CMK (cell line): ENCODE measurements at regions not wholly inside any gene's neighbourhood (a gene's known extent, or its start where the extent isn't known, plus 50 kb on each side); places are given as distances from the start of the nearest gene placed in this dataset.

ENCODE experiments used
- DNase-seq: peaks from one replicate; pipeline ENCODE4 v3.0.0-alpha.2; 2010; ENCODE audit warnings: low read depth

DNA sequence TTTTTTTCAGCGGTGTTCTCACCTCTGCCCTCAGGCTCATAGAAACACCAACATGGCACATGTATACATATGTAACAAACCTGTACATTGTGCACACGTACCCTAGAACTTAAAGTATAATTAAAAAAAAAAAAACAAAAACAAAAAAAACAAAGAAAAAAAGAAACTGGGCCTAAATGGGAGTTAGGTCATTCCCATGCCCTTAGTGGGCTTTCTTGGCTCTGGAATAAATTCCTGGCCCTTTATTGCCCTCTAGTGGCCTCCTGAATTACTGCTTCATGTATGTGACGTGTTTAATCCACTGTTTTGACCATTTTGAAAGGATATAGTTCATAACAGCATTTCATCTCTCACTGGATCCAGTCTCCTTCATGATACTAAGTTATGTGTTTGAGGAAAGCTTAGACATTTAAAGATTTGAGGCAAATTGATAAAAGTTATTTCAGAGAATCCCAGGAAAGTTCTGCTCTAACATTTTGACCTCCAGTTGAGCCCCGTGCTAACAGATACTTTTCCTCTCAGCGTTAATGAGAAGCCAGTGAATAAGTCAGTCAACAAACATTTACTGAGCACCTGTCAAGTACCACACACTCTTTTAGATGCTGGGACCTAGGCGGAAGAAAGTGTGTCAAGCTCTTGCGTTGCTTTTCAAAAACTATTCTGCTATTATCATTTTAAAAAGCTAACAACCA lies 54.7 kb upstream of the SYPL1 start:
- DNase-seq, result peak; percentile 15

GRCh38 chr7:106165337-106165736 lies 53.2 kb upstream of the SYPL1 start:
- DNase-seq, result no peak

DNA sequence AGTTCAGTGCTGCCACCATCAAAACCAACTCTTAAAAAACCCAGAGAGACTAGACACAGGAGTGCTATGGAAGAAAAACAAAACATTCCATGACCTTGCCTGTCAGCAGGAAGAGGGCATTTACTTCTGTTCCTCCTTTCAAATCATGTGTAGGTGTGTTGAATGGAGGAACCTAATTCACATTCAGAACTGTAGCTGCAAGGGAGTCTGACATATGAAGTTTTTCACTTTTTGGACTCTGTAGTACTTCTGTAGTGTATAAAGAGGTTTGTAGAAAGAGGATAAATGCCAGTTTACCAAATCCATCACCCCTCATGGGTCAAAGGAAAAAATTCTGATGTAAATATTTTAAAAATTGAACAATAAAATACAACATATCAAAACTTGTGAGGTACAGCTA lies 51.1 kb upstream of the SYPL1 start:
- DNase-seq, result no peak
